GM21381 (cell line): ENCODE measurements at regions not wholly inside any gene's neighbourhood (a gene's known extent, or its start where the extent isn't known, plus 50 kb on each side); places are given as distances from the start of the nearest gene placed in this dataset.

Source experiments
- ATAC-seq: cut with Tn5 transposase; IDR thresholded peaks from one replicate; pipeline ENCODE4 v1.9.1; 2021; ENCODE audit warnings: mild to moderate bottlenecking, moderate library complexity; ENCODE audit not compliant: unreplicated experiment

DNA sequence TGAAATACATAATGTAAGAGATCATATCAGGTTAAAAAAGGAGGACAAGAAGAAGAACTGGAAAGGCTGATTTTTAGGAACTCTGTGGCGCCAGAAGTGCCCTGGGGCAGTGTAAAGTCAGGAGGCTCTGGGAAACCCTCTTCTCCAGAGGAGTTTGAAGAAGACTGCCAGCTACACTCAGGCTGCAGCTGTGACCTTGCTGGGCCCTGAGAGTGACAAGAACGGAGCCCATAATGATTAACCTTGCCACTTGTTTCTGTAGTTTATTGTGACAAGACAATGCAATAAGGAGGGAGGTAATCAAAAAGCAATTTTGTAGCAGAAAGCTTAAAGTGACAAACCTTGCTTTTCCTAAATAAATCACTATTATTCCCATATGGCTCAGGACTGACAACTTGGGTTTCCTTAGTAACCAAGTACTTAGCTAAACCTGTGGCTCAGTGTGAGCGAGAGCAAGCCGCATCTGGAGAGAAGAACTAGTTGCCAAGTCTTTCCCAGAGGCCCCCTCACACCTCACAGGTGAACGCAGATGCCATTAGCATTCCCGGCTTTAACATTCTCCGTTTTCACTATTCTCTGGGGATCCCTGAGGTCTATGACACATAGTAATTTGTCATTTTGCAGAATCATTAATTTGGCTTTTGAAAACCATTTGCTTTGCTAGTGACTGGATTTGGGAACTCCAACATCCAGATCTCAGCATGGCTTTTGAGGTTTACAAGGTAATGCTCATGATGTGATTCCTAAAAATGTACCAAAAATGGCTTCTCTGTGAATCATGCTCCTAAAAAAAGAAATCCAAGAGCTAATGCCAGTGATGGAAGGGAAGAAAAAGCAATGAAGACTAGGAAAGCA, 115.9 kb downstream of the OMA1 start:
- no peak for ATAC-seq

DNA sequence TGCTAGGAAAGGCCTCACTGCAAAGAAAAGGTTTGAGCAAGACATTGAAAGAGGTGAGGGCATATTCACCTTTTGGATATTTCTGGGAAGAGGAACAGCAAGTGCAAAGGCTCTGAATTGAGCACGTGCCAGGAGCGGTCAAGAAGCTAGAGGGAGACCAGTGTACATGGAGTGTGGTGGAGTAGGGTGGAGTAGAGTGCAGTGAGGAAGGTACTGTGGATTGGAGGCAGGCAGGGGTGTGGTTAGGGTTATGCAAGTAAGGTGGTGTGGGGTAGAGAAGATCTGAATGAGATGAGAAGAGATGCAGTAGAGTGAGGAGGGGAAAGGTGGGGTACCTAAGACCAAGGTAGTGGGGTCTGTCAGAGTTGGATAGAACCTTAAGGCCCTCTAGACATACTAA, 119.6 kb downstream of the OMA1 start:
- ATAC-seq = no peak

DNA sequence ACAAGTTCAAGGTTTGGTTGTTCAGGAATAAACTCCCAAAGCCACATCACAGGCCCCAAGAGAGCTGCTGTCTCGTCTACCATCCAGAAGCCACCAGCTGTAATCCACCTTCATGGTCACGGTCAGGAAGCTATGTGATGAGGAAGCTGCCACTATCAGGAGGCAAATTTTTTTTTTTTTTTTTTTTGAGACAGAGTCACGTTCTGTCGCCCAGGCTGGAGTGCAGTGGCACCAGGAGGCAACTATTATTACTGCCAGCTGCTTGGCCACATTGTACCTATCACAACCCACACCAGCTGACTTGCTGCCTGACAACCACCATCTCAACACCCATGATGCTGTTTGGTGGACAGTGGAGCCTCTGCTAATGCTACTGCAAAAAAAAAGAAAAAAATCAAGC, 124.1 kb downstream of the OMA1 start:
- no peak for ATAC-seq

DNA sequence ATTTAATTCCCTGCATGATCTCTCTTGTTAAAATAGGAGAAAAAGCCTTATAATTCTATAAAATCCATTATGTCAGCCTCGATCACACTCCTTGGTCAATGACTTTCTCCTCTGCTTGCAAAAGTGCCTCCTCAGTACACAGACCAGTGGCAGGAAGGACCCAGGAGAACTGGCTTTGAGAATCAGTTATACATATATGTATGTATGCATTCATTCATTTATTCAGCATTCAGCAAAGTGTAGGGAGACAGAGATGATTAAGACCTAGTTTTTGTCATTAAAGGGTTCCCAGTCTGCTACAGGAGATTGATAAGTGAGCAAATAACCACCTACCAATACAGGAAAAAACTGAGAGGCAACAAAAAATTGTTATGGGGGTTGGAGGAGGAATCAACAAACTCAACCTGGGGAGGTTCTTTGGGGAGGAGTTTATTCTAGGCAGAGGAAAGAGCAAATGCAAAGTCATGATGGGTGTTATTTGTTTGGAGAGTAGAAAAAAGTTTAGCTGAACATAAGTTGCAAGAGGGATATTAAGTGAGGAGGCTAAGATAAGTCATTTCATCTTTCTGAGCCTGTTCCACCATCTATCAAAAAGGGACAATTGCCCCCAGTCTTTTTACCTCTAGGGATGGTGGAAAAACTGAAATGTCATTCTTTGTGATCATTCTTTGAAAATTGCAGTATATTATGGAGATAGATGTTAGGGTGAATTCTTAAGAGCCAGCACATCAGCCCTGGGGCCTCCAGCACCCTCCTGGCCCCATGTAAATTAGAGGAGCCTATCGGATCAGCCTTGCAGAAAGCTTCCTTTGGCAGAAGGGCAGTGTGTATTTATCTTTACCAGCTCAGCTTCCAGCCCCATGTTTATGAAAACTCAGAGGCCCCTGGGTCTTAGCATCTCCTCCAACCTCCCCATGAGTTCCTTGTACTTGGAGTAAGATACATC, 128.0 kb downstream of the OMA1 start:
- ATAC-seq = no peak

DNA sequence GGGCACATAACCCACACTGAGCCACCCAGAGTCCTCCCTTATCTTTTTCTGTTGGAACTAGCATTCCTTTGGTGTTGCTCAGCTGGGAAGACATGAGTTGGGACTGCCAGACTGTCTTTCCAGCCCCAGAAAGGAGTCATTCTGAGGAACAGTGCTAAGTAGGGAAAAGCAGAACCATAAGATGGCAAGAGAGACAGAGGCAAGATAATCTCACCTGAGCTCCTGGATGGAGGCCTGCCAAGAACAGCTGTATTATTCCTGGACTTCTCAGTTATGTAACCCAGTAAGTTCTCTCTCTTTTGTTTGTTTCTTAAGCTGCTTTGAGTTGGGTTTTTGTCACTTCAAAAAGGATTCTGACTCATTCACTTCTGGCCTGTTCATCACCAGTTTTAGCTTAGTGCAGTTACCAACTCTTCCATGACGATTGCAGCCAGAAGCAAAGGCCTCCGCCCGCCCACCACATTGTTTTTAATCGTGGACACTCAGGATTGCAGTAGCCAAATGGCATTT, 134.4 kb downstream of the OMA1 start:
- no peak for ATAC-seq

DNA sequence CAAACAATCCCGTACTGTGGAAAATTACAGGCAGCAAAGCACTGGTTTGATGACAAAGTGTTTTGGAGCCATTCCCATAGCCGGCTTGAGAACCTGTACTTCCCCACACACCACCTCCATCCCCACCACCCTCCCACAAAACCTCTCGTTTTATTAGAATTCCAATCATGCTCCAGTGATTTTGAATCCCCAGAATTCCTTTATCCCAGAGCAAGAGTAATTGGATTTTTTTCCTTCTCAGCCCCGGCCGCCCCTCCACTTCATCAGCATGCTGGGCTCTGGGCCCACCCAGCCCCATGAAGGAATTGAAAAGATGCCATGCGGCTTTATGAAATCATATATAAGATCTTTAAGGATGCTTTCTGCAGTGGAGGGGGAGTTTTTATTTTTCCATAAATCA, 136.6 kb downstream of the OMA1 start:
- ATAC-seq = no peak

DNA sequence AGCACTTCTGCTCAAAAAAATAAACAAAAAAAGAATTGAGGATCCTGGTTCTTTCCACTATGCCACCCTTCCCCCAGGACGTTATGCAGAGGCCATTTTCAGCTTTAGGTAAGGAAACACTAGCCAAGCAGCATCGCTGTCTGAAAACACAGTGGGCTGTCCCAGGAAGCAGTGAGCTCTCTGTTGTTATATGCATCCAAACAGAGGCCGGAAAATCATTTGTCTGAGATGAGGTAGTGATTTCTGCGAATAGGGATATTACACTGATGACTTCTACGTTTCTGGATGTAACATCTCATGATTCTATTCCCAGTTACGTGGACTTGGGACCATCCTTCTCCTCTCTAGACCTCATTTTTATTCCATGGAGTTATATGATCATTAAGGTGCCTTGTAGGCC, 137.2 kb downstream of the OMA1 start:
- ATAC-seq = no peak

DNA sequence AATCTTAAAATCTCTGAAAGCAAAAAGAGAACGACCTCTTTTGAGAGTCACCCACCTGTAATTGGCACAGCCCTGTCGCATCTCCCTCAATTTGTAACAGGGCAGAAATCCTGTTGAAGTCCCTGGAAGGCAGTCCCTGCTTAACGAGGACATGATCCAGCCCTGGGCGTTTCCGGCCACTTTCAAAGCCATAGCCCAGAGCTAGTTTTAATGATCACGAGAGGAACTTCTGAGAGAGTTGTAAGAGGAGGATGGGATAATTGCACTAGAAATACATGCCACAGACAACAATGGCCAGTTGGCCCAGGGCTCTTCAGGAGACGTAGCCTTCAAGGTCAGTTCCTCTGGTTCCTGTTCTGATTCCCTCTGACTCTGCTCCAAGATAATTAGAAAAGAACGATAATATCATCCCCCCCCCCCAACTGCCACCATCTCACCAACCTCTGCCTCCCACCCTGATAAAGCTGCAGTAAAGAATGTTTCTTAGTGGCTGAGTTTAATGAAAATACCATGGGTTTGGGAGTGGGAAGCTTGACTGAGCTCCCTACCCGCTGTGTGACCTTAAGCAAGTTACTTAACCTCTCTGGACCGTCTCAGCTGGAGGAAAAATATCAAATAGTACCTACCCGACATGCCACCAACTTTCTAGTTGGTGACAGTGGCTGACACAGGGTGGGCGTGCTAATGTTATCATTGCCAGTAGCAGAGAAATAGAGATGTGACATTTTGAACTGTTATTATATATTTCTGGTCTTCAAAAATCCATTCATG, 140.0 kb downstream of the OMA1 start:
- no peak for ATAC-seq

DNA sequence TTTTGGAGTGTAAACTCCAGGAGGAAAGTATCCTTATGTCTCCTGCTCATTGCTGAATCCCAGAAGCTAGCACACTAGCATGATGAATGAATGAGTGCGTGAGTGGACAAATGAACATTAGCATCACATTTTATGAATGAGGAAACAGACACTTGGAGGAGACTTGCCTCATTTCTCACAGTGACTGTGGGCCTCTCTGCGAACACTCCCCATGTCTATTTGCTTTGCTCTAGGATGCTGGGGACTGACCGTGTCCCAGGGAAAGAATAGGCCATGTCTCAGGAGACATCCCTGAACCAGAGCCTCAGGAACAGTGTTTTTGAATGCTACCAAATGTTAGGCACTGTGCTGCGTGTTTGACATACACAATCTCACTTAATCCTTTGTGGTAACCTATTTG, 140.9 kb downstream of the OMA1 start:
- no peak for ATAC-seq

DNA sequence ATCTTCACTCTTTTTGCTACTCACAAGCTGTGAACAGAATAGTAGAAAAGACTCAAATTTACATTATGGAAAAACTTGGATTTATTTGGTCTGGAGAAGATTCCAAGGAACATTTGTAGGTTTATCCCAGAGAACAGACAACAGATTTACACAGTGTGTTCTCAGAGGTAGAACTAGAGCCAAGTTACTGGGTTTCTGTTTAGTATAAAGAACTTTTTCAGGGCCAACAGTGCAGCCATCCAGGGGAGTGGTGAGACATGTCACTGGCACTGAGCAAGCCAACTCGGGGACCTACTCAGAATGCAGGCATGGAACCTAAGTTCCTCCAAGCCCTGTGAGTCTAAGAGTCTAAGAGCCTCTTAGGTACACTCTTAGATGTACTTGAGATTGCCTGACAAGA, 142.6 kb downstream of the OMA1 start:
- no peak for ATAC-seq

DNA sequence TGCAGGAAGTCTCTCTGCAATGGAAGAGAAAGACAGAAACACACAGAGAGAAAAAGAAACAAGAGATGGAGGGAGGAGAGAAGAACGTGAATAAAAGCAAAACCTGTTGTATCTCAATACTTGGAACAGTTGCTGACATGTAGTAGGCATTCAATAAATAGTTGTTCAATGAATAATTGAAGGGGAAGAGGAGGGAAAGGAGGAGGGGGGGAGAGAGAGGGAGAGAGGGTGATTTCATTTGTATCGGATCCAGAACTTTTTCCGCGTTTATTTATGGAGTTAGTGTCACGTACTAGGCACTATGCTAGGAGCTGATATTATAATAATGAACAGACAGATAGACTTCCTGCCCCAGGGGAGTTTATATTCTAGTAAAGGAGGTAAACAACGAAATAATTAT, 144.1 kb downstream of the OMA1 start:
- no peak for ATAC-seq

DNA sequence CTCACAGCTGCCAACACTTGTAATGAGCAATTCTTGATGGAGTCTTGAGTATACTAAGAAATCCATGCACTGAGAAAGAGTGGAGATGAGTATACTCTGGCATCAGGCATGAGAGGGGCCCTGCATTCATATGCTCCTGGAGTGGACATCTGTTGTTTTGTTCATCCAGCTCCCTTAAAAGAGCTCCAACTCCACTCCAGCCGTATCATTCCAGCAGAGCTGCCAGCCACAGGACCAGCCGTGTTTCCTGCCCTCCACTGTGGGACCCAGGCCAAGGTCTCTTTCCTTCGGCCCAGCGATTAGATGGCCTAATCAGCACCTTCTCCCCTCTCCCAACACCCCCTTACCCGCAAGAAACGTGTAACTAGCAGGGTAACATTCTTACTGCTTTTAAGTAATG, 144.5 kb downstream of the OMA1 start:
- ATAC-seq = no peak

DNA sequence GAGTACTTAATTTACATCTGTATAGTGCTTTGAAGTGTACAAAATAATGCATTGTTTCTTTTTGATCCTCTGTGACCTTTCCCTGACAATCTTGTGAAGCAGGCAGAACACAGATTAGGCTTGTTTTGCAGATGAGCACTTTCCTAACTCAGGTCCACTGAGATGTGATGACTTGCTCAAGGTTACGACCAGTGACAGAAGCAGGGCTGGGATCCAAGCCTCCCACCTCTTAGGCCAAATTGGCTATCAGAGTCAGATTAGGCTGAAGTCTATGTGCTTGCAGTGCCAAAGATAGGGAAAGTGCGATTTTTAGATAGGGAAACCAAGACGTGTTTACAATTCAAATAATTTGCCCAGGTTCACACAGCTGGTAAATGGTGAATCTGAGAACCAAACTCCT, 147.3 kb downstream of the OMA1 start:
- ATAC-seq = no peak

DNA sequence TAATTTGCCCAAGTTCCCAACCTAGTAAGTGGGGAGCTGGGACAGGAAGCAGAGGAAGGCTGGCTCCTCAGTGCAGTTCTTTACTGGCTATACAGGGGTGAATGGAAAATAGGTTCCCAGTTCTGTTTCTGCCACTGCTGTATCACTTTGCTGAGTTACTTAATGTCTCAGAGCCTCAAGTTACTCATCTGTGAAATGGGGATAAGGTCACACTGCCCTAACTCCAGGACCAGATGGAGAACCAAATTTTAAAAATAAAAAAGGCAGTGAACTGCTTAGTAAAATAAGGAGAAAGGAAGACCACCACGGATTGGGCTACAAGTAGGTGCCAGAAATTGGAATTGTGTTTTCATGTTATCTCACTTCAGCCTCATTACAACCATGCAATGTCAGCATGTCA, 147.8 kb downstream of the OMA1 start:
- no peak for ATAC-seq

DNA sequence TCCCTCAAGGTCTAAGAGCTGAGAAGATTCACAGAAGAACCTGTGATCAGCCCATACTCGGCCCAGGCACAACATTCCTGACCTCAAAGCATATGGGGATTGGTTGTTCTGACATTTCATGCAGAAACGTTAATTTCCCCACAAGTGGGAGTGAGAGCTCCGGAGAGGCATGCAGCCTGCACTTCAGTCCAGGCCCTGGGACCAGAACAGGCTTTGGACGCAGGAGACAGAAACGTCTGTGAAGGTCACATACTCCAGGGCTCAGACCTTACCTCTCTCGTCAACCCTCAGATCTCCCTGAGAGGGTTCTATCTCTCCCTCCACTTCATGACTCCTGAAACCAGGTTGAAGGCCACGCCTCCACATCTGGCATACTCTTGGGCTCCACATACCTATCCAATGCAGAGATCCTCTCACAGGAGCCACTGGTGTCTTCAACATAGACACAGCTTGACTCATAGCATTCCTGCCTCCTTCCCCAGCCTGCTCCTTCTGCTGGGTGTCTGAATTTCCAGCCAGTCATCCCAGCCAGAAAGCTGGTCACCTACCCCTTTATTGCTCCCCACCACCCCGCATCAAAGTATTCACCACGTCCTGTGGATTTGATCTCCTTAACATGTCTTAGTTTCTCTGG, 149.2 kb downstream of the OMA1 start:
- ATAC-seq = no peak

DNA sequence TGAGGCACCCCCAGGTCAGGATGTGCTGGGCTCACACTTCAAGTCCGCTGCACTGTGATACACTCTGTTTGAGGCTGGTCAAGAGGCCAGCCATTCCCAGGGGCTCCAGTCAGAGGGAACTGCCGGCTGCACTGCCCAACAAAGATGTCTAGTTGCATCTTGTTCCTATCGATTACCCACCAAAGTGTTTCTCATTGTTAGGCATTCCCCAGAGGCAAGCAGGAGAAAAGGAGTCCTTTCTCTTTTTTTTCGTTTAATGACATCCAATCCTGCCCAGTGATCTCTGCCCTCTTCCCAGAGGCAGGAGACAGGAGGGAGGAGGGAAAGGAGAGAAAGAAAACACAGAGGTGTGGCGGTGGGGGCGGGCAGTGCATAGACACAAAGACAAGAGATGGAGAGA, 150.4 kb downstream of the OMA1 start:
- no peak for ATAC-seq

DNA sequence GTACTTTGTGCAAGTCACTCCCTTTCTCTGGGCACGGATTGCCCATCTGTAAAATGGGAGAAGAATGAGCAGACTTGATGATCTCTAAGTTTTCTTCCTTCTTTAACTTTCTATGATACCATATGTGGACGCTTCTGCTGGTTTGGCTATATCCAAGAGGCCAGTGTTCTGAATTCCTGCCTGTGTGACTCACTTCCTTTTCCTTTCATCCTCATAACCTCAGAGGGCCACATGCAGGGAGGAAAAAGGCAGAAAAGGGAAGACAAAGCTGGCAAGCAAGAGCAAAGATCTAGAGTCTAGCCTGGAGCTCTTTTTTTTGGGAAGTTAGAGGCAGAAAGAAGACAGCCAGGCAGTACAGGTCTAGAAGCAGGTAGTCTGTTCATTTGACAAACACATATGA, 151.2 kb downstream of the OMA1 start:
- ATAC-seq = no peak

DNA sequence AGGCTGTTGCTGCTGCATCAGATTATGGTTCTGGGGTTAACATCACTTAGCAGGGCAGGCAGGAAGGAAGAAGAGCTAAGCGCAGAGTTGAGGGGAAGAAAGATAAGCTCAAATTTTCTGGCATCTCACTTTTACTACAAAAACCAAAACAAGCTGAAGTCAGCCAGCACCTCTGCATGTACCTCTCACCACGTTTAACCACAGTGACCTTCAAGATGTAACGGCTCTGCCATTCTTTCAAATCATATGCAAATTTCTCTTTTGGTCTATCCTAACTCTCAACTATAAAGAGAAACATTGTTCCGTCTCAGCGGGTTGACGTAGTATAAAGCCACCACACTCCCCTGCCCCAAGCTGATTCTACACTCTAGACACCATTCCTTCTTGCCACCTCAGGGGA, 154.4 kb downstream of the OMA1 start:
- ATAC-seq = peak; percentile 85

DNA sequence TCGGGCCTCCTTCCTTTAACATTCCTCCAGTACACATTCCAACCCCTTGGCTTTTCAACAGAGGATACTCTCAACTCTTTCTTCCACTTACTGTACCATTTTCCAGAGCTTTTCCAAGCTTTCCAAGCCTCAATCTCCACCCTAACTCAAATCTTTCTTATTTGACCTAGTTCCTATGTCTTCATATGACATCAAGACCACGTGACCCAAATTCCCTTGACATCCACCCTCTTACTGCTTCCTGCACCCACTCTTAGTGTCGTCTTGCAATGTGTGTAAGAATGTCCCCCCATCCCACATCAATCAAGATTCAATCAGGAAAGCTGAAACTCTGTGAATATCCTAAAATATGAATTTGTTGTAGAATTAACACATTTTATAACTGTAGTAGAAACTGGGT, 155.0 kb downstream of the OMA1 start:
- ATAC-seq = no peak

DNA sequence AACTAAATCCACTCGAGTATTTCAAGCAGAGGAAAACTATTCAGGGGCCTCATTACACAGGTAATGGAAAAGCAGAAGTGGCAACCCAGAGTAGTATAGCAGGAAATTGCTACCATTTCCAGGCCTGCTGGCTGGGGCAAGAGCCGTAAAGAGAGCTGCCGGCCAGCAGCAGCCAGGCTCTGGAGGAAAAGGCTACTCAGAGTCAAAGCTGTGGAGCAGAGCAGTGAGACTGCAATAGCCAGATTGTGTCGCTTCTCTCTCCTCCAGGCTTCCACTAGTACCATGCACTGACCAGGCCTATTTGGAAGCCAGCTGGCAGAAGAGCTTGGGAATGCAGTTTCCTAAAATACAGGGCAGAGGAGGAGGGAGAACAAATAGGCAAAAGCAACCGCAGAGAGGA, 155.5 kb downstream of the OMA1 start:
- ATAC-seq = no peak

DNA sequence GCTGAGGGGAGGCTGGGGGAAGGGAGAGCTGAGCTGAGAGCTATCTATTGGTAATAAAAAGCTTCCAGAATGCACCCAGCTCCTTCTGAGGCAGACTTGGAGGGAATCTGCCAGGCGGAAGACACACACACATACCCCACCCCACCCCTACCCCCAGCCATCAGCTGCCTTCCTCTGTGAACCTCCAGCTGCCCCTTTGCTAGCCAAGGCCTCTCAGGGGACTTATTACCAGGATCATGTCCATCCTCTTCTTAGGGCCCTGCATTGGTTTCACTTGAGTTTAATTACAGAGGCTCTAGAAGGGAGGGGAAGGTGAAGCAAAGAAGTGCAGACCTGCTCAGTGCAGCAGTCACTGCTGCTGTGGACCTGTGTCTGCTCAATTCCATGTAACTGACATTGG, 156.4 kb downstream of the OMA1 start:
- no peak for ATAC-seq
